GM23338 (cell line): ENCODE measurements at regions not wholly inside any gene's neighbourhood (a gene's known extent, or its start where the extent isn't known, plus 50 kb on each side); places are given as distances from the start of the nearest gene placed in this dataset.

Experiments used
- ATAC-seq: fragments of 200-7000 bp; cut with Tn5 transposase; 3 replicates; pipeline ENCODE4 v1.9.1; 2020
- DNase-seq: peaks from one replicate; pipeline ENCODE4 v3.0.0-alpha.2; 2015; ENCODE audit warnings: low spot score
- H2AFZ ChIP-seq: fragments of 200-600 bp; sonication (generic); 2 replicates; pipeline ENCODE4 v1.8.0; 2016; ENCODE audit warnings: antibody characterized with exemption, mild to moderate bottlenecking, moderate library complexity
- H3F3A ChIP-seq: fragments of 200-600 bp; sonication (generic); replicated peaks from 2 replicates; pipeline ENCODE4 v1.8.0; 2017; ENCODE audit warnings: antibody characterized with exemption, mixed run types, low read depth
- H3K27ac ChIP-seq: fragments of 200-600 bp; sonication (generic); 2 replicates; pipeline ENCODE4 v1.6.1; 2016; ENCODE audit warnings: low read depth
- H3K27me3 ChIP-seq: fragments of 200-600 bp; sonication (generic); 2 replicates; pipeline ENCODE4 v1.8.0; 2016; ENCODE audit warnings: mild to moderate bottlenecking, mixed run types, moderate library complexity; ENCODE audit not compliant: insufficient read depth
- H3K36me3 ChIP-seq: fragments of 200-600 bp; sonication (generic); 2 replicates; pipeline ENCODE4 v1.8.0; 2016; ENCODE audit warnings: mild to moderate bottlenecking; ENCODE audit not compliant: insufficient read depth
- H3K4me1 ChIP-seq: fragments of 200-600 bp; sonication (generic); 2 replicates; pipeline ENCODE4 v1.8.0; 2016; ENCODE audit warnings: mild to moderate bottlenecking, moderate library complexity; ENCODE audit not compliant: insufficient read depth
- H3K4me2 ChIP-seq: fragments of 200-600 bp; sonication (generic); 2 replicates; pipeline ENCODE4 v1.7.1; 2017; ENCODE audit warnings: mixed run types
- H3K4me3 ChIP-seq: fragments of 200-600 bp; sonication (generic); 2 replicates; pipeline ENCODE4 v1.6.1; 2016; ENCODE audit warnings: mixed run types
- H3K79me2 ChIP-seq: fragments of 200-600 bp; sonication (generic); replicated peaks from 2 replicates; pipeline ENCODE4 v1.8.0; 2017; ENCODE audit warnings: mild to moderate bottlenecking; ENCODE audit not compliant: insufficient read depth
- H3K9me2 ChIP-seq: fragments of 200-600 bp; sonication (generic); 2 replicates; pipeline ENCODE4 v1.8.0; 2017; ENCODE audit not compliant: insufficient read depth
- H4K20me1 ChIP-seq: fragments of 200-600 bp; sonication (generic); replicated peaks from 2 replicates; pipeline ENCODE4 v1.8.0; 2017; ENCODE audit warnings: mild to moderate bottlenecking; ENCODE audit not compliant: insufficient read depth
- H3K27ac Mint-ChIP-seq: 2 replicates; pipeline ENCODE4 v1.8.0; 2020; ENCODE audit warnings: inconsistent platforms, mild to moderate bottlenecking, moderate library complexity, mixed read lengths
- H3K27me3 Mint-ChIP-seq: 3 replicates; pipeline ENCODE4 v1.8.0; 2022; ENCODE audit warnings: low read depth, mild to moderate bottlenecking, moderate library complexity, mixed read lengths, inconsistent platforms; ENCODE audit not compliant: insufficient read depth, poor library complexity
- H3K36me3 Mint-ChIP-seq: 3 replicates; pipeline ENCODE4 v1.8.0; 2021; ENCODE audit warnings: low read depth, mild to moderate bottlenecking, inconsistent platforms, moderate library complexity, mixed read lengths
- H3K4me1 Mint-ChIP-seq: 3 replicates; pipeline ENCODE4 v1.8.0; 2020; ENCODE audit warnings: mild to moderate bottlenecking, inconsistent platforms, mixed read lengths
- H3K4me3 Mint-ChIP-seq: 3 replicates; pipeline ENCODE4 v1.8.0; 2021; ENCODE audit warnings: moderate library complexity, mild to moderate bottlenecking, inconsistent platforms, mixed read lengths
- H3K9me3 Mint-ChIP-seq: 3 replicates; pipeline ENCODE4 v1.8.0; 2020; ENCODE audit warnings: moderate library complexity, mild to moderate bottlenecking, inconsistent platforms, mixed read lengths
- CREB1 ChIP-seq: fragments of 250-450 bp; sonication (Bioruptor Pico); IDR thresholded peaks from 2 replicates; pipeline ENCODE4 v1.5.0; 2020; ENCODE audit warnings: low read depth, mild to moderate bottlenecking, moderate library complexity
- CTCF ChIP-seq, 2 experiments: fragments of 200-600 bp in 1 of 2; sonication (generic) in 1 of 2; conservative IDR thresholded peaks; 2 replicates each; pipeline versions ENCODE4 v1.5.1 to v1.6.1; 2016 to 2017; ENCODE audit warnings: antibody characterized with exemption in 2 of 2, low read depth in 2 of 2, mild to moderate bottlenecking in 2 of 2, moderate library complexity in 1 of 2
- EZH2 ChIP-seq: fragments of 200-600 bp; sonication (generic); IDR thresholded peaks from one replicate; pipeline ENCODE4 v1.8.0; 2017; ENCODE audit warnings: antibody characterized with exemption, mild to moderate bottlenecking, low read depth; ENCODE audit not compliant: unreplicated experiment
- EZH2phosphoT487 ChIP-seq: fragments of 200-600 bp; sonication (generic); IDR thresholded peaks from one replicate; pipeline ENCODE4 v1.8.1; 2018; ENCODE audit warnings: antibody characterized with exemption; ENCODE audit not compliant: unreplicated experiment
- JUNB ChIP-seq: IDR thresholded peaks from one replicate; pipeline ENCODE4 v1.6.1; 2016; ENCODE audit warnings: antibody characterized with exemption; ENCODE audit not compliant: unreplicated experiment
- NANOG ChIP-seq: IDR thresholded peaks from 2 replicates; pipeline ENCODE4 v1.6.1; 2016; ENCODE audit warnings: antibody characterized with exemption, borderline replicate concordance
- POLR2AphosphoS5 ChIP-seq: IDR thresholded peaks from 2 replicates; pipeline ENCODE4 v1.6.1; 2016; ENCODE audit warnings: antibody characterized with exemption, low read depth
- REST ChIP-seq: IDR thresholded peaks from one replicate; pipeline ENCODE4 v1.6.1; 2018; ENCODE audit warnings: antibody characterized with exemption; ENCODE audit not compliant: unreplicated experiment
- STAT1 ChIP-seq: IDR thresholded peaks from one replicate; pipeline ENCODE4 v1.6.1; 2016; ENCODE audit warnings: antibody characterized with exemption; ENCODE audit not compliant: unreplicated experiment
- ZNF114 ChIP-seq: fragments of 250-450 bp; sonication (Bioruptor Pico); IDR thresholded peaks from 2 replicates; pipeline ENCODE4 v1.5.0; 2020; ENCODE audit warnings: mild to moderate bottlenecking, moderate library complexity
- ZNF331 ChIP-seq: fragments of 250-450 bp; sonication (Bioruptor Pico); IDR thresholded peaks from 2 replicates; pipeline ENCODE4 v1.5.0; 2020; ENCODE audit warnings: low read depth, mild to moderate bottlenecking, moderate library complexity
- TF ChIP-seq, protein P1 (sequence below): fragments of 250-450 bp; sonication (Bioruptor Pico); IDR thresholded peaks from 2 replicates; pipeline ENCODE4 v1.5.0; 2020; ENCODE audit warnings: mild to moderate bottlenecking, moderate library complexity
- TF ChIP-seq, protein P2 (sequence below): IDR thresholded peaks from 2 replicates; pipeline ENCODE4 v1.6.1; 2016; ENCODE audit warnings: antibody characterized with exemption

GRCh38 chr2:220913384-220913783 lies 658.7 kb downstream of the EPHA4 start:
- Mint-ChIP-seq H3K9me3 (no peaks in the 10 kb centered on the region), H3K27me3 (no peaks in the 10 kb centered on the region), H3K4me1 (no peaks in the 10 kb centered on the region), H3K36me3 (no peaks in the 10 kb centered on the region), H3K4me3 (no peak overlapping the region), H3K27ac (no peak overlapping the region)
- Histone ChIP-seq H3K9me2 (peaks cover 6% of the 10 kb centered on the region), H3K27ac (no peak overlapping the region), H3F3A (no peaks in the 10 kb centered on the region), H3K4me2 (no peak overlapping the region), H3K27me3 (no peaks in the 10 kb centered on the region), H4K20me1 (no peaks in the 10 kb centered on the region), H3K79me2 (no peaks in the 10 kb centered on the region), H2AFZ (no peak overlapping the region), H3K4me1 (no peaks in the 10 kb centered on the region), H3K4me3 (no peak overlapping the region), H3K36me3 (no peaks in the 10 kb centered on the region)
- no peak for DNase-seq
- TF ChIP-seq EZH2phosphoT487 = no peak
- TF ChIP-seq, protein P1, sequence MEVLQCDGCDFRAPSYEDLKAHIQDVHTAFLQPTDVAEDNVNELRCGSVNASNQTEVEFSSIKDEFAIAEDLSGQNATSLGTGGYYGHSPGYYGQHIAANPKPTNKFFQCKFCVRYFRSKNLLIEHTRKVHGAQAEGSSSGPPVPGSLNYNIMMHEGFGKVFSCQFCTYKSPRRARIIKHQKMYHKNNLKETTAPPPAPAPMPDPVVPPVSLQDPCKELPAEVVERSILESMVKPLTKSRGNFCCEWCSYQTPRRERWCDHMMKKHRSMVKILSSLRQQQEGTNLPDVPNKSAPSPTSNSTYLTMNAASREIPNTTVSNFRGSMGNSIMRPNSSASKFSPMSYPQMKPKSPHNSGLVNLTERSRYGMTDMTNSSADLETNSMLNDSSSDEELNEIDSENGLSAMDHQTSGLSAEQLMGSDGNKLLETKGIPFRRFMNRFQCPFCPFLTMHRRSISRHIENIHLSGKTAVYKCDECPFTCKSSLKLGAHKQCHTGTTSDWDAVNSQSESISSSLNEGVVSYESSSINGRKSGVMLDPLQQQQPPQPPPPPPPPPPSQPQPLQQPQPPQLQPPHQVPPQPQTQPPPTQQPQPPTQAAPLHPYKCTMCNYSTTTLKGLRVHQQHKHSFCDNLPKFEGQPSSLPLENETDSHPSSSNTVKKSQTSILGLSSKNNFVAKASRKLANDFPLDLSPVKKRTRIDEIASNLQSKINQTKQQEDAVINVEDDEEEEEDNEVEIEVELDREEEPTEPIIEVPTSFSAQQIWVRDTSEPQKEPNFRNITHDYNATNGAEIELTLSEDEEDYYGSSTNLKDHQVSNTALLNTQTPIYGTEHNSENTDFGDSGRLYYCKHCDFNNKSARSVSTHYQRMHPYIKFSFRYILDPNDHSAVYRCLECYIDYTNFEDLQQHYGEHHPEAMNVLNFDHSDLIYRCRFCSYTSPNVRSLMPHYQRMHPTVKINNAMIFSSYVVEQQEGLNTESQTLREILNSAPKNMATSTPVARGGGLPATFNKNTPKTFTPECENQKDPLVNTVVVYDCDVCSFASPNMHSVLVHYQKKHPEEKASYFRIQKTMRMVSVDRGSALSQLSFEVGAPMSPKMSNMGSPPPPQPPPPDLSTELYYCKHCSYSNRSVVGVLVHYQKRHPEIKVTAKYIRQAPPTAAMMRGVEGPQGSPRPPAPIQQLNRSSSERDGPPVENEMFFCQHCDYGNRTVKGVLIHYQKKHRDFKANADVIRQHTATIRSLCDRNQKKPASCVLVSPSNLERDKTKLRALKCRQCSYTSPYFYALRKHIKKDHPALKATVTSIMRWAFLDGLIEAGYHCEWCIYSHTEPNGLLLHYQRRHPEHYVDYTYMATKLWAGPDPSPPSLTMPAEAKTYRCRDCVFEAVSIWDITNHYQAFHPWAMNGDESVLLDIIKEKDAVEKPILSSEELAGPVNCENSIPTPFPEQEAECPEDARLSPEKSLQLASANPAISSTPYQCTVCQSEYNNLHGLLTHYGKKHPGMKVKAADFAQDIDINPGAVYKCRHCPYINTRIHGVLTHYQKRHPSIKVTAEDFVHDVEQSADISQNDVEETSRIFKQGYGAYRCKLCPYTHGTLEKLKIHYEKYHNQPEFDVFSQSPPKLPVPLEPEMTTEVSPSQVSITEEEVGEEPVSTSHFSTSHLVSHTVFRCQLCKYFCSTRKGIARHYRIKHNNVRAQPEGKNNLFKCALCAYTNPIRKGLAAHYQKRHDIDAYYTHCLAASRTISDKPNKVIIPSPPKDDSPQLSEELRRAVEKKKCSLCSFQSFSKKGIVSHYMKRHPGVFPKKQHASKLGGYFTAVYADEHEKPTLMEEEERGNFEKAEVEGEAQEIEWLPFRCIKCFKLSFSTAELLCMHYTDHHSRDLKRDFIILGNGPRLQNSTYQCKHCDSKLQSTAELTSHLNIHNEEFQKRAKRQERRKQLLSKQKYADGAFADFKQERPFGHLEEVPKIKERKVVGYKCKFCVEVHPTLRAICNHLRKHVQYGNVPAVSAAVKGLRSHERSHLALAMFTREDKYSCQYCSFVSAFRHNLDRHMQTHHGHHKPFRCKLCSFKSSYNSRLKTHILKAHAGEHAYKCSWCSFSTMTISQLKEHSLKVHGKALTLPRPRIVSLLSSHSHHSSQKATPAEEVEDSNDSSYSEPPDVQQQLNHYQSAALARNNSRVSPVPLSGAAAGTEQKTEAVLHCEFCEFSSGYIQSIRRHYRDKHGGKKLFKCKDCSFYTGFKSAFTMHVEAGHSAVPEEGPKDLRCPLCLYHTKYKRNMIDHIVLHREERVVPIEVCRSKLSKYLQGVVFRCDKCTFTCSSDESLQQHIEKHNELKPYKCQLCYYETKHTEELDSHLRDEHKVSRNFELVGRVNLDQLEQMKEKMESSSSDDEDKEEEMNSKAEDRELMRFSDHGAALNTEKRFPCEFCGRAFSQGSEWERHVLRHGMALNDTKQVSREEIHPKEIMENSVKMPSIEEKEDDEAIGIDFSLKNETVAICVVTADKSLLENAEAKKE (CRISPR knock-in tag) = no peak
- TF ChIP-seq, protein P2, sequence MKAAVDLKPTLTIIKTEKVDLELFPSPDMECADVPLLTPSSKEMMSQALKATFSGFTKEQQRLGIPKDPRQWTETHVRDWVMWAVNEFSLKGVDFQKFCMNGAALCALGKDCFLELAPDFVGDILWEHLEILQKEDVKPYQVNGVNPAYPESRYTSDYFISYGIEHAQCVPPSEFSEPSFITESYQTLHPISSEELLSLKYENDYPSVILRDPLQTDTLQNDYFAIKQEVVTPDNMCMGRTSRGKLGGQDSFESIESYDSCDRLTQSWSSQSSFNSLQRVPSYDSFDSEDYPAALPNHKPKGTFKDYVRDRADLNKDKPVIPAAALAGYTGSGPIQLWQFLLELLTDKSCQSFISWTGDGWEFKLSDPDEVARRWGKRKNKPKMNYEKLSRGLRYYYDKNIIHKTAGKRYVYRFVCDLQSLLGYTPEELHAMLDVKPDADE = no peak
- no peak for TF ChIP-seq REST
- no peak for TF ChIP-seq ZNF331 (CRISPR knock-in tag)
- no peak for TF ChIP-seq NANOG
- no peak for TF ChIP-seq CTCF (conservative IDR thresholded peaks at IDR 0.05; ENCODE audit: low read depth in 2 of 2)
- no peak for TF ChIP-seq STAT1
- no peak for TF ChIP-seq CREB1 (CRISPR knock-in tag)
- TF ChIP-seq EZH2 = no peak
- TF ChIP-seq JUNB = no peak
- no peak for TF ChIP-seq POLR2AphosphoS5
- TF ChIP-seq ZNF114 (CRISPR knock-in tag) = no peak
- ATAC-seq = no peak
